ENCODE measurements at regions not wholly inside any gene's neighbourhood (a gene's known extent, or its start where the extent isn't known, plus 50 kb on each side); places are given as distances from the start of the nearest gene placed in this dataset.

DNA sequence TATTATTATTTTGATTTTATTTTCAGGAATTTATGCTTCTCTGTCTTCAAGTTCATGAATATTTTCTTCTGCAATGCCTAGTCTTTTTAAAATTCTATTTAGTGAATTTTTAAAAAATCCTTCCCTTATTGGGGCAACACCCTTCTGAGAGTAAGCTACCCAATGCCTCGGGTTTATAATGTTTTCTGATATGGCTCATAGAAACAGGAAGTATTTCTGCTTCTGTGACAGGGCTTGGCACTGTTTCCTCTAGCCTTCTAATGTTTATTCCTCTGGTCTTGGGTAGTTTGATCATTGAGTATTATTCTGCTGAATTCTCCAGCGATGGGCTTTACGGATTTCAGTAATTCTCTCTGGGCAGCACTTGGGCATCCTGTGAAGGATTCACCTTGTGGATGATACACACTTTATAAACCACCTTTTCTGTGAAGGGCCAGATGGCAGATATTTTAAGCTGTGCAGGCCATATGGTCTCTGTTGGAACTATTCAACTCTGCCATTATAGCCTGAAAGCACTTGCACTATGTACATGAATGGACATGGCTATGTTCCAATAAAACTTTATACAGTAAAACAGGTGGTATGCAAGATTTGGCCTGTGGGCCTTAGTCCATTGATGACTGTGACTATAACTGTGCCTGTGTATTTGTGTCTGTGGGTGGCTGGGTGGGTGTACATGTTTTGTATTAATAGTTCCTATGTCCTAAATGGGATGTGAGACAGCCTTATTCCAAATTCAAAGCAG, 95.9 kb upstream of the FAT1 start:
- H3K9ac ChIP-seq (ENCODE audit: control insufficient read depth, extremely low read depth, insufficient read depth, low read length), result no peak overlapping the region
- no peaks in the 10 kb centered on the region for H3K79me2 ChIP-seq (ENCODE audit: control insufficient read depth, insufficient read depth, low read length)
- no peaks in the 10 kb centered on the region for H3K9me1 ChIP-seq (ENCODE audit: control insufficient read depth, extremely low read depth, insufficient read depth, low read length)
- H3K4me1 ChIP-seq (ENCODE audit: control insufficient read depth, extremely low read depth, insufficient read depth, low read length), result peaks cover 7% of the 10 kb centered on the region
- H3K4me3 ChIP-seq (ENCODE audit: control insufficient read depth in 2 of 3, extremely low read depth in 1 of 3, insufficient read depth in 2 of 3, low read depth in 1 of 3, low read length in 3 of 3), result no peak overlapping the region
- FAIRE-seq (no peak), DNase-seq (ENCODE audit: low read depth, low spot score) (no peak)
- no peak for TF ChIP-seq CTCF (optimal IDR thresholded peaks at IDR 0.05 in 1 of 3, IDR thresholded peaks at IDR 0.05 in 1 of 3, conservative IDR thresholded peaks at IDR 0.05 in 1 of 3; ENCODE audit: extremely low read depth in 1 of 3, insufficient read depth in 2 of 3, low read length in 3 of 3)
- TF ChIP-seq EZH2 (IDR thresholded peaks at IDR 0.05; ENCODE audit: low read length), result no peak
- no peaks in the 10 kb centered on the region for H3K9me3 ChIP-seq (ENCODE audit: control insufficient read depth, low read depth, low read length)
- H3K36me3 ChIP-seq (ENCODE audit: control insufficient read depth in 2 of 2, extremely low read depth in 1 of 2, insufficient read depth in 2 of 2, low read length in 2 of 2), result no peaks in the 10 kb centered on the region
- dilution Hi-C loops (cut with MboI; ENCODE audit: extremely low pct_ligation_motif_present, low sequenced_read_pairs), result no loop called here
- no peak overlapping the region for H3K4me2 ChIP-seq (ENCODE audit: control insufficient read depth, extremely low read depth, insufficient read depth, low read depth, low read length)
- no peak overlapping the region for H3K27ac ChIP-seq (ENCODE audit: control insufficient read depth, insufficient read depth, low read length)
- no peaks in the 10 kb centered on the region for H3K27me3 ChIP-seq (ENCODE audit: control insufficient read depth, extremely low read depth, insufficient read depth, low read length)
- H4K20me1 ChIP-seq (ENCODE audit: control insufficient read depth, extremely low read depth, insufficient read depth, low read length), result no peaks in the 10 kb centered on the region
- H2AFZ ChIP-seq (ENCODE audit: control insufficient read depth, low read length), result peak overlapping the region; percentile 33

GRCh38 chr4:186820391-186820891, 96.8 kb upstream of the FAT1 start:
- no peak overlapping the region for H3K9ac ChIP-seq (ENCODE audit: control insufficient read depth, extremely low read depth, insufficient read depth, low read length)
- DNase-seq (ENCODE audit: low read depth, low spot score) (no peak), FAIRE-seq (peak; percentile 5)
- dilution Hi-C loops (cut with MboI; ENCODE audit: extremely low pct_ligation_motif_present, low sequenced_read_pairs), result no loop called here
- H3K27me3 ChIP-seq (ENCODE audit: control insufficient read depth, extremely low read depth, insufficient read depth, low read length), result no peaks in the 10 kb centered on the region
- H3K36me3 ChIP-seq (ENCODE audit: control insufficient read depth in 2 of 2, extremely low read depth in 1 of 2, insufficient read depth in 2 of 2, low read length in 2 of 2), result no peaks in the 10 kb centered on the region
- H3K27ac ChIP-seq (ENCODE audit: control insufficient read depth, insufficient read depth, low read length), result no peak overlapping the region
- no peak for TF ChIP-seq CTCF (optimal IDR thresholded peaks at IDR 0.05 in 1 of 3, IDR thresholded peaks at IDR 0.05 in 1 of 3, conservative IDR thresholded peaks at IDR 0.05 in 1 of 3; ENCODE audit: extremely low read depth in 1 of 3, insufficient read depth in 2 of 3, low read length in 3 of 3)
- TF ChIP-seq EZH2 (IDR thresholded peaks at IDR 0.05; ENCODE audit: low read length), result no peak
- no peak overlapping the region for H2AFZ ChIP-seq (ENCODE audit: control insufficient read depth, low read length)
- H3K4me3 ChIP-seq (ENCODE audit: control insufficient read depth in 2 of 3, extremely low read depth in 1 of 3, insufficient read depth in 2 of 3, low read depth in 1 of 3, low read length in 3 of 3), result no peak overlapping the region
- H3K9me3 ChIP-seq (ENCODE audit: control insufficient read depth, low read depth, low read length), result no peaks in the 10 kb centered on the region
- H3K4me1 ChIP-seq (ENCODE audit: control insufficient read depth, extremely low read depth, insufficient read depth, low read length), result peaks cover 7% of the 10 kb centered on the region
- no peaks in the 10 kb centered on the region for H3K79me2 ChIP-seq (ENCODE audit: control insufficient read depth, insufficient read depth, low read length)
- H3K9me1 ChIP-seq (ENCODE audit: control insufficient read depth, extremely low read depth, insufficient read depth, low read length), result no peaks in the 10 kb centered on the region
- no peak overlapping the region for H3K4me2 ChIP-seq (ENCODE audit: control insufficient read depth, extremely low read depth, insufficient read depth, low read depth, low read length)
- H4K20me1 ChIP-seq (ENCODE audit: control insufficient read depth, extremely low read depth, insufficient read depth, low read length), result no peaks in the 10 kb centered on the region
